ENCODE measurements at regions not wholly inside any gene's neighbourhood (a gene's known extent, or its start where the extent isn't known, plus 50 kb on each side); places are given as distances from the start of the nearest gene placed in this dataset.

GRCh38 chr14:51518280-51518679 lies 133.4 kb upstream of the FRMD6 start:
- DNase-seq: no peak

GRCh38 chr14:51518711-51519110 lies 133.0 kb upstream of the FRMD6 start:
- no peak for DNase-seq

GRCh38 chr14:51520087-51520486 lies 131.6 kb upstream of the FRMD6 start:
- DNase-seq: no peak

GRCh38 chr14:51521764-51522163 lies 129.9 kb upstream of the FRMD6 start:
- DNase-seq: no peak

GRCh38 chr14:51523243-51523642 lies 128.5 kb upstream of the FRMD6 start:
- DNase-seq: no peak

- DNase-seq: no peak
Measured at GRCh38 chr14:51525739-51526138, 126.0 kb upstream of the FRMD6 start.

- DNase-seq: no peak
Measured at GRCh38 chr14:51527073-51527472, 124.6 kb upstream of the FRMD6 start.

- peak; percentile 67 for DNase-seq
Measured at GRCh38 chr14:51529736-51530135, 122.0 kb upstream of the FRMD6 start.

GRCh38 chr14:51533160-51533559 lies 118.5 kb upstream of the FRMD6 start:
- no peak for DNase-seq

- no peak for DNase-seq
Measured at GRCh38 chr14:51533872-51534553, 117.7 kb upstream of the FRMD6 start.

- no peak for DNase-seq
Measured at GRCh38 chr14:51534610-51535011, 117.1 kb upstream of the FRMD6 start.

GRCh38 chr14:51535443-51536044 lies 116.2 kb upstream of the FRMD6 start:
- DNase-seq: no peak

GRCh38 chr14:51538973-51539372 lies 112.7 kb upstream of the FRMD6 start:
- no peak for DNase-seq

- DNase-seq: no peak
Measured at GRCh38 chr14:51539571-51540037, 112.1 kb upstream of the FRMD6 start.

GRCh38 chr14:51540364-51540763 lies 111.3 kb upstream of the FRMD6 start:
- no peak for DNase-seq

GRCh38 chr14:51544471-51544870 lies 107.2 kb upstream of the FRMD6 start:
- DNase-seq: no peak

GRCh38 chr14:51544901-51545300 lies 106.8 kb upstream of the FRMD6 start:
- no peak for DNase-seq

GRCh38 chr14:51545396-51545795 lies 106.3 kb upstream of the FRMD6 start:
- no peak for DNase-seq

- no peak for DNase-seq
Measured at GRCh38 chr14:51546099-51546498, 105.6 kb upstream of the FRMD6 start.

- no peak for DNase-seq
Measured at GRCh38 chr14:51546603-51547258, 105.0 kb upstream of the FRMD6 start.

GRCh38 chr14:51547260-51547659 lies 104.5 kb upstream of the FRMD6 start:
- no peak for DNase-seq

- no peak for DNase-seq
Measured at GRCh38 chr14:51547701-51548100, 104.0 kb upstream of the FRMD6 start.

- DNase-seq: no peak
Measured at GRCh38 chr14:51548187-51548586, 103.5 kb upstream of the FRMD6 start.

GRCh38 chr14:51550636-51551035 lies 101.1 kb upstream of the FRMD6 start:
- DNase-seq: no peak

All from NCI-H1694 (cell line).